Nephron progenitor cell (in vitro differentiated cells): ENCODE measurements at regions not wholly inside any gene's neighbourhood (a gene's known extent, or its start where the extent isn't known, plus 50 kb on each side); places are given as distances from the start of the nearest gene placed in this dataset.

Experiments
- DNase-seq: peaks from one replicate; pipeline ENCODE4 v3.0.0; 2021
- H3K27ac Mint-ChIP-seq: 2 replicates; pipeline ENCODE4 v1.8.0; 2021; ENCODE audit warnings: mild to moderate bottlenecking, moderate library complexity, mixed read lengths
- H3K27me3 Mint-ChIP-seq: 2 replicates; pipeline ENCODE4 v1.8.0; 2021; ENCODE audit warnings: mild to moderate bottlenecking, low read depth, mixed read lengths; ENCODE audit not compliant: poor library complexity
- H3K36me3 Mint-ChIP-seq: 2 replicates; pipeline ENCODE4 v1.8.0; 2021; ENCODE audit warnings: low read depth, mixed read lengths
- H3K4me1 Mint-ChIP-seq: 2 replicates; pipeline ENCODE4 v1.8.0; 2021; ENCODE audit warnings: mixed read lengths
- H3K4me3 Mint-ChIP-seq: 2 replicates; pipeline ENCODE4 v1.8.0; 2021; ENCODE audit warnings: mild to moderate bottlenecking, moderate library complexity, mixed read lengths
- H3K9me3 Mint-ChIP-seq: 2 replicates; pipeline ENCODE4 v1.8.0; 2021; ENCODE audit warnings: mild to moderate bottlenecking, moderate library complexity, mixed read lengths
- TF ChIP-seq, protein P1 (sequence below): fragments of 200-600 bp; sonication (generic); IDR thresholded peaks from 2 replicates; pipeline ENCODE4 v1.5.0; 2021; ENCODE audit warnings: antibody characterized with exemption

DNA sequence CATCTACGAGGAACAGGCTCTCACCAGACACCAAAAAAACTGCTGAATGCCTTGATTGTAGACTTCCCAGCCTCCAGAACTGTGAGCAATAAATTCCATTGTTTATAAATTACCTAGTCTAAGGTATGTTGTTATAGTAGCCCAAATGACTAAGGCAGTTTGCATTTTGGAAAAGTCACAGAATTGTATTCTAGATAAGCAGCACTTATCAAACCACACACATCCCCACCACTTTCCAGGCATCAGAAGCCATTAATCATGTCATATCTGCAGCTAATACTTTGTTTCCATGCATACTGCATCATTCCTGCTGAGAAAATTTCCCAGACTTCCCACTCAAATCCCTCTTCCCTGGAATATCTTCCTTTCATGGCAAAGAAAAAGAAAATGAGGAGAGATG lies 187.2 kb downstream of the INO80D start:
- H3K27ac Mint-ChIP-seq: no peak overlapping the region
- peaks cover 17% of the 10 kb centered on the region for H3K27me3 Mint-ChIP-seq
- DNase-seq: no peak
- H3K36me3 Mint-ChIP-seq: peaks cover 7% of the 10 kb centered on the region
- peaks cover 31% of the 10 kb centered on the region for H3K4me1 Mint-ChIP-seq
- TF ChIP-seq, protein P1, sequence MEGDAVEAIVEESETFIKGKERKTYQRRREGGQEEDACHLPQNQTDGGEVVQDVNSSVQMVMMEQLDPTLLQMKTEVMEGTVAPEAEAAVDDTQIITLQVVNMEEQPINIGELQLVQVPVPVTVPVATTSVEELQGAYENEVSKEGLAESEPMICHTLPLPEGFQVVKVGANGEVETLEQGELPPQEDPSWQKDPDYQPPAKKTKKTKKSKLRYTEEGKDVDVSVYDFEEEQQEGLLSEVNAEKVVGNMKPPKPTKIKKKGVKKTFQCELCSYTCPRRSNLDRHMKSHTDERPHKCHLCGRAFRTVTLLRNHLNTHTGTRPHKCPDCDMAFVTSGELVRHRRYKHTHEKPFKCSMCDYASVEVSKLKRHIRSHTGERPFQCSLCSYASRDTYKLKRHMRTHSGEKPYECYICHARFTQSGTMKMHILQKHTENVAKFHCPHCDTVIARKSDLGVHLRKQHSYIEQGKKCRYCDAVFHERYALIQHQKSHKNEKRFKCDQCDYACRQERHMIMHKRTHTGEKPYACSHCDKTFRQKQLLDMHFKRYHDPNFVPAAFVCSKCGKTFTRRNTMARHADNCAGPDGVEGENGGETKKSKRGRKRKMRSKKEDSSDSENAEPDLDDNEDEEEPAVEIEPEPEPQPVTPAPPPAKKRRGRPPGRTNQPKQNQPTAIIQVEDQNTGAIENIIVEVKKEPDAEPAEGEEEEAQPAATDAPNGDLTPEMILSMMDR: no peak
- H3K9me3 Mint-ChIP-seq: peaks cover 18% of the 10 kb centered on the region
- H3K4me3 Mint-ChIP-seq: no peak overlapping the region

DNA sequence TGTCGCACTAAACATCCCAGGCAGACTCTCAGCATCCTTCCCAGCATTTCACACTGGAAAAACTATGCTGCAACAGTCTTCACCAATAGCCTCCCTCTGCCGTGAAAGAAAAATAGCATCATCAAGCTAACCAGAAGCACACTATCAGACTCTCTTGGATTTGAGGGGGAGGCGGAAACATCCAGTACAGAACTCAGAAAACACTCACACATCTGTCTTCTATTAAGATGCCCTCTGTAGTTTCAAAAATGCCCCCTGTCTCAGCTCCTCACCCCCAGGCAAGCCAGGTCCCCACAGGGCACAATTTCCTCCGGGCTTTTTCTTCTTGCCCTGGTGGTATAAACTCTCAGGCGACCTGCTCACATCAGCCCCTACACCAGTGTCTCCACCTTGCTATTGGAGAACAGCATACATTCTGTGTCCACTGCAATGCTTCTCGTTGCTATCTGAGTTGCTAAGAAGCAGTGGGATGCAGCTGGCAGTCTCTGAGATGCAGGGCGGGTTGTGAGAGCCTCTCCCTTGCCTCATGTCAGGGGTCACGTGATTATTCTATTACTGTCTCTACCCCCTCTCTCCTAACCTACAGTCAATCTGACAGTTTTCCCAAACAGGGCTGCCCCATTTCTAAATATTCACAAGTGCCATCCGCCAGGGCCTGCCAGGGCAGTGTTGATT lies 189.9 kb downstream of the INO80D start:
- H3K36me3 Mint-ChIP-seq: peaks cover 7% of the 10 kb centered on the region
- peaks cover 18% of the 10 kb centered on the region for H3K9me3 Mint-ChIP-seq
- H3K4me3 Mint-ChIP-seq: no peak overlapping the region
- DNase-seq: no peak
- peak overlapping the region; percentile 71 for H3K27ac Mint-ChIP-seq
- H3K27me3 Mint-ChIP-seq: peaks cover 22% of the 10 kb centered on the region
- TF ChIP-seq, protein P1: no peak
- peaks cover 10% of the 10 kb centered on the region for H3K4me1 Mint-ChIP-seq

DNA sequence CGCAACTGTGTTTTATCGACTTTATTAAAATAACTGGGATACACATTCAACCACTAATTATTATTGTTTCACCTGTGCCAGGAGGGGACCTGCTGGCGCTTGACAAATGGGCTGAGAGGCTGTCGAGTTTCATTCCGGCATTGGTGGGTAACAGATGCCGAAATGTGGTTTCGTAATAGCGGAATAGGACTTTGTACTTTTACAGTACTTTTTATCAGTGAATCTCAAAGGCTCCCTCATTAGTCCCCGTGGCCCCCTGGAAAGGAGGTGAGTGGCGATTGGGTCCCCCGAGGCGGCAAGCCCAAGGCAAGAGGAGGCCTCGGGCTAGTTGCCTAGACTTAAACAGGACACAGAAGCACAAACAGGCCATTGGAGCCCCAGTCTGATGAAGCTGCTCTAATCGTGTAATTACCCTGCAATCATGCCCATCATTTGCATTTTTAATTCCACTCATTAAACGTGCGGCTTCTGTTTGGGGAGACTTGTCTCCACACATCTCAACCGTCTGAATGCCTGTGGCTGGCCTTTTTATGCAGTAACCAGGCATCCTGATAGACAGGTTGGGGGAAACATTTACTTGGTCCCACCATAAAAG lies 193.2 kb downstream of the INO80D start:
- H3K27ac Mint-ChIP-seq: no peak overlapping the region
- H3K4me3 Mint-ChIP-seq: no peak overlapping the region
- no peak for DNase-seq
- no peaks in the 10 kb centered on the region for H3K36me3 Mint-ChIP-seq
- TF ChIP-seq, protein P1: no peak
- H3K27me3 Mint-ChIP-seq: peaks cover 14% of the 10 kb centered on the region
- peaks cover 13% of the 10 kb centered on the region for H3K4me1 Mint-ChIP-seq
- H3K9me3 Mint-ChIP-seq: no peaks in the 10 kb centered on the region

DNA sequence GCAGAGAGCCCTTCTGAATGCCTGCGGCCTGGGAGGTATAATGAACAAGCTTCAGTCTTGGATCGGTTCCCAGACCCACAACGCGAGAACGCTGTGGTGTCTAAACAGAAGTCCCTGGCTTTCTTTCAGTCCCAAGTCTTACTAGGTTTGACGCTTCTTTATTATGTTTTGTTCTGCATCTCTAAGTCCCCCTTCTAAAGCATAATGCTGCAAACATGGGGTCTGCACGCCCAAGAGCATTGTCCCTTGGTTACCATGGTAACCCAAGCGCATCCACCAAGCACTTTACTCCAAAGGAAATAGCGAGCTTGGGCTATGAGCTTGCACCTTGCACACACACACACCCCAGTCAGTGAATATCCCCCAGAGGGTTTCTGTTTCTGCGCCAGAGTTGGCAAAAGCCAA lies 193.7 kb downstream of the INO80D start:
- Mint-ChIP-seq H3K27ac (no peak overlapping the region), H3K4me3 (no peak overlapping the region), H3K9me3 (no peaks in the 10 kb centered on the region), H3K36me3 (no peaks in the 10 kb centered on the region), H3K4me1 (peaks cover 15% of the 10 kb centered on the region), H3K27me3 (peaks cover 19% of the 10 kb centered on the region)
- TF ChIP-seq, protein P1: no peak
- DNase-seq: no peak

DNA sequence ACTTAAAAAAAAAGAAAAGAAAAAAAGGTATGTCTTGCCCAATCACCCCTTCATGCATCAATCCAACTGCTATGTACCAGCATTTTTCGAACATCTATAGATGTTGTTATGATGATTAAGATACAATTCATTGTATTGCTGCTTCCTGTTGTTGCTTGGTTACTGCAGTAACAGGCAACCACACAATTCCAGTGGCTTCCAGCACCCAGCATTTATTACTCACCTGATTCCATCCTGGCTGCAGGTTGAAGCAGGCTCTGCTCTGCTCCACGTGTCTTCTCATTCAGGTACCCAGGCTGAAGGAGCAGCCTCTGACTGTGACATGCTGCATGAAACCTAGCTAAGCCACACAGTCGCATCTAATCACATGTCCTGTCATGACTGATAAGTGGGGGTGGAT lies 196.9 kb downstream of the INO80D start:
- peaks cover 4% of the 10 kb centered on the region for H3K9me3 Mint-ChIP-seq
- peaks cover 9% of the 10 kb centered on the region for H3K27me3 Mint-ChIP-seq
- H3K27ac Mint-ChIP-seq: no peak overlapping the region
- H3K36me3 Mint-ChIP-seq: no peaks in the 10 kb centered on the region
- DNase-seq: no peak
- H3K4me3 Mint-ChIP-seq: no peak overlapping the region
- TF ChIP-seq, protein P1: no peak
- H3K4me1 Mint-ChIP-seq: peaks cover 5% of the 10 kb centered on the region

DNA sequence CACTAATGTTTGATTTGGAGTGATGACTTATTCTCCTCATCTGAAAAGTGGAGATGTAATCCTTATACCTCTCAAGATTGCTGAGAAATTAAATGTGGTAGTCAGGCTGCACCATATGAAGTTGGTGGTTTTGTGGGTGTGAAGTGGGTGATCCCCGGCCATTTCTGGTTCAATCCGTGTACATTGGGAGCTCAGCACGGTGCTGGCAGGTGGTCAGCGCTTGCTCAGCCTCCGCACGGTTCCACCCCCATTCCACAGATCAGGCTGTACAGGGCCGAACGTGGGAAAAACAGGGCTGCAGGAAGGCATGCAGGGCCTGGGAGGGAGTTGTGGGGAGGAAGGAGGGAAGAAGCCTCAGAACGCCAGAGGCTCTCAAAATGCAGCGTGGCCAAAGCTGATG lies 198.3 kb downstream of the INO80D start:
- no peaks in the 10 kb centered on the region for H3K36me3 Mint-ChIP-seq
- H3K4me1 Mint-ChIP-seq: peaks cover 5% of the 10 kb centered on the region
- no peak for DNase-seq
- no peak overlapping the region for H3K4me3 Mint-ChIP-seq
- H3K27ac Mint-ChIP-seq: no peak overlapping the region
- peaks cover 5% of the 10 kb centered on the region for H3K27me3 Mint-ChIP-seq
- peaks cover 4% of the 10 kb centered on the region for H3K9me3 Mint-ChIP-seq
- TF ChIP-seq, protein P1: no peak
